HEK293 (cell line): ENCODE measurements at regions not wholly inside any gene's neighbourhood (a gene's known extent, or its start where the extent isn't known, plus 50 kb on each side); places are given as distances from the start of the nearest gene placed in this dataset.
"Not testable (repeated sequence)": the region's sequence is repeated elsewhere in the genome, so short reads cannot be mapped to it uniquely, and the experiment has no call there.

ENCODE experiments used
- PRDM1 ChIP-seq: fragments of 450-650 bp; formaldehyde crosslinking; IDR thresholded peaks from 2 replicates; pipeline ENCODE4; 2016; ENCODE audit warnings: missing biosample characterization, missing genetic modification characterization
- TF ChIP-seq, protein P1 (sequence below): fragments of 450-650 bp; formaldehyde crosslinking; IDR thresholded peaks from 2 replicates; pipeline ENCODE4 v1.5.1; 2016; ENCODE audit warnings: missing biosample characterization, missing genetic modification characterization

- TF ChIP-seq, protein P1, sequence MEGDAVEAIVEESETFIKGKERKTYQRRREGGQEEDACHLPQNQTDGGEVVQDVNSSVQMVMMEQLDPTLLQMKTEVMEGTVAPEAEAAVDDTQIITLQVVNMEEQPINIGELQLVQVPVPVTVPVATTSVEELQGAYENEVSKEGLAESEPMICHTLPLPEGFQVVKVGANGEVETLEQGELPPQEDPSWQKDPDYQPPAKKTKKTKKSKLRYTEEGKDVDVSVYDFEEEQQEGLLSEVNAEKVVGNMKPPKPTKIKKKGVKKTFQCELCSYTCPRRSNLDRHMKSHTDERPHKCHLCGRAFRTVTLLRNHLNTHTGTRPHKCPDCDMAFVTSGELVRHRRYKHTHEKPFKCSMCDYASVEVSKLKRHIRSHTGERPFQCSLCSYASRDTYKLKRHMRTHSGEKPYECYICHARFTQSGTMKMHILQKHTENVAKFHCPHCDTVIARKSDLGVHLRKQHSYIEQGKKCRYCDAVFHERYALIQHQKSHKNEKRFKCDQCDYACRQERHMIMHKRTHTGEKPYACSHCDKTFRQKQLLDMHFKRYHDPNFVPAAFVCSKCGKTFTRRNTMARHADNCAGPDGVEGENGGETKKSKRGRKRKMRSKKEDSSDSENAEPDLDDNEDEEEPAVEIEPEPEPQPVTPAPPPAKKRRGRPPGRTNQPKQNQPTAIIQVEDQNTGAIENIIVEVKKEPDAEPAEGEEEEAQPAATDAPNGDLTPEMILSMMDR (tag by site-specific recombination): not testable (repeated sequence)
- TF ChIP-seq PRDM1: not testable (repeated sequence)
These were observed 378.5 kb upstream of the FRG2C start for GRCh38 chr3:75285531-75286148.
